Stimulated activated naive CD8-positive, alpha-beta T cell treated with anti-CD3 and anti-CD28 coated beads, Interleukin-15, amount 100 ng/mL, for 72 hours (primary cell): ENCODE measurements at regions not wholly inside any gene's neighbourhood (a gene's known extent, or its start where the extent isn't known, plus 50 kb on each side); places are given as distances from the start of the nearest gene placed in this dataset.

Experiments used
- ATAC-seq: fragments of 150-1000 bp; cut with Tn5 transposase; 2 replicates; pipeline ENCODE4 v1.10.0; 2021; ENCODE audit warnings: mild to moderate bottlenecking, moderate library complexity
- DNase-seq, 2 donors: peaks; one replicate each; pipeline ENCODE4 v3.0.0; 2021 to 2022
- H3K27ac Mint-ChIP-seq, 2 donors: one replicate each; pipeline ENCODE4 v1.8.0; 2022; ENCODE audit warnings: mild to moderate bottlenecking in 2 of 2, mixed read lengths in 2 of 2, moderate library complexity in 2 of 2
- H3K27me3 Mint-ChIP-seq: one replicate; pipeline ENCODE4 v1.8.0; 2022; ENCODE audit warnings: mixed read lengths
- H3K4me1 Mint-ChIP-seq: one replicate; pipeline ENCODE4 v1.8.0; 2022; ENCODE audit warnings: mild to moderate bottlenecking, mixed read lengths
- H3K4me3 Mint-ChIP-seq, 2 donors: one replicate each; pipeline ENCODE4 v1.8.0; 2022; ENCODE audit warnings: mild to moderate bottlenecking in 2 of 2, mixed read lengths in 2 of 2, moderate library complexity in 1 of 2
- H3K9me3 Mint-ChIP-seq, 2 donors: one replicate each; pipeline ENCODE4 v1.8.0; 2022; ENCODE audit warnings: mixed read lengths in 2 of 2

DNA sequence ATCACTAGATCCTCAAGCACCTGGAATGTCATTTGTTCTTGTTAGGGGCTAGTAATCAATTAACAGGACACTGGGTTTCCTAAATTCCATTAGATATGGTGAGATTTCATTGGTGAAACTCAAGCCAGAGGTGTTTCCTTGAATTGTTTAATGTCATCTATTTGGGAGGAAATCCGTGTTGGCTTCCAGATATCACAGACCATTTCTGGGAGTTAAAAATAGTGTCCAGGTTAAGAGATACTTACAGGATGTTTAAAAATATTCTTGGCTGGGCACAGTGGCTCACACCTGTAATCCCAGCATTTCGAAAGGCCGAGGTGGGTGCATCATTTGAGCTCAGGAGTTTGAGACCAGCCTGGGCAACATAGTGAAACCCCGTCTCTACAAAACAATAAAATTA is 688.3 kb upstream of the WWC1 start:
- no peak overlapping the region for H3K27ac Mint-ChIP-seq
- H3K4me3 Mint-ChIP-seq: no peak overlapping the region
- DNase-seq: no peak
- no peaks in the 10 kb centered on the region for H3K9me3 Mint-ChIP-seq
- H3K4me1 Mint-ChIP-seq: no peaks in the 10 kb centered on the region
- ATAC-seq: no peak
- H3K27me3 Mint-ChIP-seq: no peaks in the 10 kb centered on the region

DNA sequence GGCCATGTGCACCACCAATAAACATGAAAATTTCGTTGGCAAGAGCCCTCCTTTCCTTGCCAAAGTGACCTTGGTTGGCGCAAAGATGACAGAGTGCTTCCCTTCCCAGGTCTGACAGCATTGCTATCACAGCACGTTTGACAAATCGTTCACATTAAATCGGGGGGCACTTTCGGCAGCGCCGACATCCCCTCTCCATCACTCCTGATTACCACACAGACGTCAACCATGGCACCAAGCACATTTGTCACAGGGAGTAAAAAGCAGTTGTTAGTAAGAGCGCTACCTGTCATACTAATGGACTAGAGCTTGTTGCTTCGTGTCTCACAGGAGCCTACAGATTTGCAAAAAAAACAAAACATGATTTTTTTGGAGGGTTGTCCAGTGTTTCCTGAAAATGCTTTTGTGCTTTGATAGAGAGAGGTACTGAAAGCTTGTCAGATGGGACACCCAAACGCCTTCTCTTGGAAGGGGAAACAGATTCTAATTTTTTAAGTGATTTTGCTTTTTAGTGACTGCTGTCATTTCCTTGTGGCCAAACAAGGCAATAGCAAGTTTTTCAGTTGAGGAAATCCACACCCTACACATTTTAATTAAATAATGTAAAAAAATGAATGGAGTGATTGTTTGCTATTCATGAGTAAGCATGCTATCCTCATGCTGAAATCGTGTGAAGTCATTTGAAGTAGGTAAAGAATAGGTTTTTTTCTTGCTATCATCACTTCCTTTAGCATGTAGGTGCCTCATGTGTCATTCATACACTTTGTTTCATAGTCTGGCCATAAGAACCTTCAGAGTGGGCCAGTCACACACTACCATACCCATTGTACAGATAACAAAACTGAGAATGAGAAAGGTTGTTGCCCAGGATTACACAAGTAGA is 682.8 kb upstream of the WWC1 start:
- DNase-seq (no peak), ATAC-seq (no peak)
- H3K27me3 Mint-ChIP-seq: no peaks in the 10 kb centered on the region
- H3K27ac Mint-ChIP-seq: no peak overlapping the region
- peaks cover 0 to 6% of the 10 kb centered on the region in 2 donors for H3K9me3 Mint-ChIP-seq
- no peak overlapping the region for H3K4me3 Mint-ChIP-seq
- H3K4me1 Mint-ChIP-seq: no peaks in the 10 kb centered on the region

DNA sequence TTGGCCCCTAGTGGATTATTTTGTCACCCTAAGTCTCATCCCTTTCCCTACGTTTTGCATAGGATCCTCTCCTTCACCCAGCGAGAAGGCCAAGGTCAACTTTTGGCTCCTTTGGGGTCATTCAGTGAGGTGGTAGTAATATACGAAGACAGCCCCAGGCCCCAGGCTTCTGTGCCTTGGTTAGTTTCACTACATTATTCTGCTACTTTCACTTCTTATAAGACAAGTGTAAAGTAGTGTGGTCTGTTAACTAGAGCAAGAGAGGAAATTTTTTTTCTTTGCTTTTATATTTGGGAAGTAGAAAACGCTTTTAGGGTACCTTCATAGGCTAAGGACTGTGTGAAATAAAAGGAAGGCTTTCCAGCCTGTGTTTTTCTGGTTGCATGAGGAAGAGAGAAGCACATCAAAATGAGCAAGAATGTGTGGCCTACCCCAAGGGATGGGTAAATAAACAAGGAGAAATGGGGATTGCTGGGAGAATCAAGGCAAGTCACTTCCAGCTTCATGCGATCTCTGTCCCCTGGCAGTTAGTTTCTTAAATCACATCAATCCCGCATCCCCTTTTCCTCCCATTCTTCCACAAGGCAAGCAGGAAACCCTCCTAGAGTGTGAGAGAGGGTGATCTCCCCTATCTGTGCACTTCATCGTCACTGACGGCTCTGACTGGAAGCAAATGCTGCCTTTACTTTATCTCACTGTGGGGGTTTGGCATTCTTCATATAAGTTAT is 677.0 kb upstream of the WWC1 start:
- no peaks in the 10 kb centered on the region for H3K4me1 Mint-ChIP-seq
- DNase-seq (no peak), ATAC-seq (no peak)
- peaks cover 0 to 13% of the 10 kb centered on the region in 2 donors for H3K9me3 Mint-ChIP-seq
- H3K4me3 Mint-ChIP-seq: no peak overlapping the region
- no peak overlapping the region for H3K27ac Mint-ChIP-seq
- H3K27me3 Mint-ChIP-seq: no peaks in the 10 kb centered on the region

DNA sequence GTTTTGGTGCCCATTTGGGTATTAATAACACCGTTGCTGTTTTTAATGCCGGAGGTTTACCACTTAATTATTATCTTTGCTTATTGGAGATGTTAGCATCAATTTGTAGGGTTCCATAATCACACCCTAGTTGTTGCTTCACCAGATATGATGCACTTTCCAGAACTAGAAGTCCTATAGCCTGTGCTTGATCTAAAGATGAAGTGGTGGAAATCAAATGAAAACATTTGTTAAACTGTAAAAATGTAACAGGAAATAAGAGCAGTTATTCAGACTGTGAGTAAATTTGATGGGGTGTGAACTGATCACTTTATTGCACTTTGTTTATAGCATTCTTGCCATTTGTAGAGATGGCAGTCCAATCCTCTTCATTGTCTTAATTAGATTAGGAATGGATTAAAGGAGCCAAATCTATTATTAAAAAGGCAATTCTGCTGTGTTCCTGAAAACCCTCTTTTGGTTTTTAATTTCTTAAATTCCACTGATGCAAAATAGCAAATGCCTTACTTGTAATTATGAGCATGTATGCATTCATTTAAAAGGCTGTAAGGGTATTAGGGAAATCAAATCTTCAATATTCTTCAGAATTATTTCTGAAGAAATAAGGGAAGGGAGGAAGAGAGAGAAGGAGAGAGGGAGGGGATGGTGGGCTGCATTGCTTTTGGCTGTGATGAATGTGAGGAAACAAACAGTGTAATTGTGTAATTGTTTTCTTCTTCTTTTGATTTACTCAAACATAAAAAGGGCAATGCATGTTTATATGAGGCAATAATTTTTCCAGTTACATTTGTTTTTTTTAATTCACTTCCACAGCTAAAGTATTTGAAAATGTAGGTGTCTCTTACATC is 675.2 kb upstream of the WWC1 start:
- DNase-seq (no peak), ATAC-seq (no peak)
- peaks cover 0 to 9% of the 10 kb centered on the region in 2 donors for H3K9me3 Mint-ChIP-seq
- no peaks in the 10 kb centered on the region for H3K27me3 Mint-ChIP-seq
- no peak overlapping the region for H3K27ac Mint-ChIP-seq
- no peaks in the 10 kb centered on the region for H3K4me1 Mint-ChIP-seq
- H3K4me3 Mint-ChIP-seq: no peak overlapping the region

DNA sequence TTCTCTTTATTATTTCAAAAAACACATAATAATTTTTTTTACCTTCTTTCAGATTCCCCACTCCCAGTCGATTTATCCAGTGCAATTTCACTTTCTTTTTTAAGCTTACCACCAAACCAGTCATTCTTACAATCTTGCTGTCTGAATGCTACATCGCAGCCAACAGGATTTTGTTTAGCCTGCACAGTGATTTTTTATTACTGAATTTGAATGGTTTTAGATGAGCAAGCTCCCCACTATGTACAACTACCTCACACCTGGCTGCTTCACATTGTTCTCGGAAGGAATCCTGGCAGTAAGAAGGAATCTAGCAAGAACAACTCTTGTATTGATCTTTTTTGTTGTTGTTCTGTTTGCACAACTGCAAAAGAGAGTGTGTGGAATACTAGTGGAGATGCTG is 668.1 kb upstream of the WWC1 start:
- Mint-ChIP-seq H3K4me3 (no peak overlapping the region), H3K4me1 (no peaks in the 10 kb centered on the region), H3K9me3 (peaks cover 0 to 2% of the 10 kb centered on the region in 2 donors), H3K27ac (no peak overlapping the region), H3K27me3 (no peaks in the 10 kb centered on the region)
- no peak for DNase-seq
- no peak for ATAC-seq

DNA sequence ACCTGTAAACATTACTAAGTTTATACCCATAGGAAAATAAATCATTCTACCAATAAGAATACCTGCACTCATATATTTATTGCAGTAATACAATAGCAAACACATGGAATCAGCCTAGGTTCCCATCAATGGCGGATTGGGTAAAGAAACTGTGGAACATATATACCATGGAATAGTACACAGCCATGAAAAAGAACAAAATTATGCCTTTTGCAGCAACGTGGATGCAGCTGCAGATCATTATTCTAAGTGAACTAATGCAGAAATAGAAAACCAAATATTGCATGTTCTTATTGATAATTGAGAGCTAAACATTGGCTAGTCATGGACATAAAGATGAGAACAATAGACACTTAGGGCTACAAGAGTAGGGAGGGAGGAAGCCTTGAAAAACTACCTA is 667.4 kb upstream of the WWC1 start:
- Mint-ChIP-seq H3K4me1 (no peaks in the 10 kb centered on the region), H3K9me3 (no peaks in the 10 kb centered on the region), H3K4me3 (no peak overlapping the region), H3K27ac (no peak overlapping the region), H3K27me3 (no peaks in the 10 kb centered on the region)
- DNase-seq: no peak
- no peak for ATAC-seq

DNA sequence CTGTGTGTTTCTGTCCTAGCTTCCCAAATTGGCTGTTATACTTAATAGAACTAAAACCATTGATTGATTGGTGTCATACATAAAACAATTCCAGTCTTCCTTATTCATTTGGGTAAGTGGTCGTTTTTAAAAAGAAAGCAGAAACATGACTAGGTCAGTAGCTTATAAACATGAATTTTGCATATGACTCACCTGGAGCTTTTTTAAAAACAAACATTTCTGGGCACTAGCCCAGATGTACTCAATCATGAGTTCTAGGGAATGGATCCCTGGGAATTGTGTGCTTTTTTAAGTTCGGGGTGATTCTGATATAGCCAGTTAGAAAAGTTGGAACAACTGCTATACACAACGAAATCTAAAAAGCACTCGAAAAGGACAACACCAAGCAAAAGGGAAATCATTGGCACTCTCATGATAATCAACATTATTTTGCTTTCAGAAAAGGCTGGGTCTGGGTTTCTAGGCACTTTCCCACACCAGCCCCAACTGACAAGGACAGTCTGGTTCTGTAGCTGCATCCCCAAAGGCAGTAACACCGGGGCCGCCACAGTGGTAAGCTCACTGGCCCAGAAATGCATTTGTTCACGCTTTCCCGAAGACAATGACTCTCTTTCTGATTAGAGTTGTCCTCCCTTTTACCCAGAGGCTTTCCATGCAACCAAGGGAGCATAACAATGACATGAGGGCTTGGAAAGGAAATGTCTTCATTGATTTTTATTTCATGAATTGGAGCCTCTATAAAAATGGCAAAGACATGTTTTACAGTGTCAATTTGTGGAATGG is 664.9 kb upstream of the WWC1 start:
- no peak for ATAC-seq
- Mint-ChIP-seq H3K27me3 (no peaks in the 10 kb centered on the region), H3K4me1 (no peaks in the 10 kb centered on the region), H3K27ac (no peak overlapping the region), H3K4me3 (no peak overlapping the region), H3K9me3 (no peaks in the 10 kb centered on the region)
- DNase-seq: no peak

DNA sequence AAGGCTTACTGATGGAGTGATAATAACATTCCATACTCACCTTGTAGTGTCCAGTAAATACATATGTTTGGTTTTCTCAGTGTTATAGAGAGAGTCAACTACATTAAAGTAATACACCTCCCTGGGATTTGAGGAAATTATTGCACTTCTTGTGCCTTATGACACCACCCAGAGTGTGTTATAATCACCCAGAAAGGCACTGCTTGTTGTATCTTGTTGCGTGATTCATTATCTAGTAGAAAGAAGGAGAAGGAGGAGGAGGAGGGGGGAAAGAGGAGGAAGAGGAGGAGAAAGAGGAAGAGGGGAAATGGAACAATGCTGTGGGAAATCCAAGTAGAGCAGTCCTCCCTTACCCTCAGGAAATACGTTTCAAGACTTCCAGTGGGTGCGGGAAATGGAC is 661.8 kb upstream of the WWC1 start:
- Mint-ChIP-seq H3K27ac (no peak overlapping the region), H3K9me3 (peaks cover 6 to 9% of the 10 kb centered on the region in 2 donors), H3K4me3 (no peak overlapping the region), H3K4me1 (no peaks in the 10 kb centered on the region), H3K27me3 (no peaks in the 10 kb centered on the region)
- DNase-seq (no peak), ATAC-seq (no peak)

DNA sequence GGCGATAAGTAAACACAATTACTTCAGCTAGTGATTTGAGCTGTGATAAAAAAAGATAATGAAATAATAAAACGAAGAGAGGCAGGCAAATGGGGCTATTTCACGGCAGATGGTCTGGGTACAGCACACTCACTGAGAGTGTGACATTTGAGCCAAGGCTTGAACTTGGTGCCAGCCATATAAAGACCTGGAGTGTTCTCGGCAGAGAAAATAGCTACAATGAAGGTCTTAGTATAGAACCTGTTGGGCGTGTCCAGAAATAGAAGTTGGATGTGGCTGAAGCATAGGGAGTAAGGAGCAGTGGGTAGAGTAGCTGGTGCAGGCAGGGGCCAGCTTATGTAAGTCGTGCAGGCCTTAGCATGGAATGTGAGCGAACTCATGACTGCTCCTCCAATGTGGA is 660.3 kb upstream of the WWC1 start:
- ATAC-seq (no peak), DNase-seq (no peak)
- Mint-ChIP-seq H3K27ac (no peak overlapping the region), H3K4me3 (no peak overlapping the region), H3K27me3 (no peaks in the 10 kb centered on the region), H3K4me1 (no peaks in the 10 kb centered on the region), H3K9me3 (peaks cover 6 to 9% of the 10 kb centered on the region in 2 donors)

DNA sequence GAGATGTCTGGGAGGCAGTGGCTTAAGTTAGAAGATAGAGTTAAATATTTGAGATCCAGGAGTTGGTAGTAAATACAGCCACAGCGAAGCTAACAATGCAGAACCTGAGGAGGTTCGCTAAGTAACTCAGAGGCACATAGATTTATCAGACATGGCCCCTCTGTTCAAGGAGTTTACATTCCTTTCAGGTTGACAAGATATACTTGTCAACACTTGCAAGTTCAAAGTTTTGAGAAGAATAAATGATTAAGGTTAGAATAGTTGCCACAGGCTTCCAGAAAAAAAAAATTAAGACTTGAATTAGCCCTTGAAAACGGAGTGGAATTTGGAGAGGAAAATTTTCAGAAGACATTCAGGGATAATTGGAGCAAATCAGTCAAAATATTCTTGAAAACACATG is 658.3 kb upstream of the WWC1 start:
- Mint-ChIP-seq H3K9me3 (peaks cover 6 to 9% of the 10 kb centered on the region in 2 donors), H3K4me3 (no peak overlapping the region), H3K4me1 (no peaks in the 10 kb centered on the region), H3K27me3 (no peaks in the 10 kb centered on the region), H3K27ac (no peak overlapping the region)
- ATAC-seq (no peak), DNase-seq (no peak)

DNA sequence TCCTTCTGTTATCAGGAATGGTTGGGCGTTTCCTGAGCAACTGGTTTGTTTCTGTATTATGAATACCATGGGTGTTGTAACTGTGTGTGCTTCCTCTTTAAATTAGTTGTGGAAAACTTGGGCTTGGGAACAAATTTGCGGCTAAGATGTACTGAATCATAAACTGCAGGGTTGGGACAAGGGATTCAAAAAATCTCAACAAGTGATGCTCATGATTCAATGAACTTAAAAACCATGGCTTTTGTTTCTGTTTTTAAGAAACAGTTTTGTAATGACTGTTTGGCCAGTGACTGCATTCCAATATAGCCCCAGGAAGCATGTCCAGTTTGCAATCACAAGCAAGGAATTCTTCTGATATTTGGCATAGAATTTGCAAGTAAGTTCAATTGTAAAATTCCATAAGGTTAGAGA is 657.5 kb upstream of the WWC1 start:
- no peak overlapping the region for H3K27ac Mint-ChIP-seq
- H3K4me1 Mint-ChIP-seq: no peaks in the 10 kb centered on the region

DNA sequence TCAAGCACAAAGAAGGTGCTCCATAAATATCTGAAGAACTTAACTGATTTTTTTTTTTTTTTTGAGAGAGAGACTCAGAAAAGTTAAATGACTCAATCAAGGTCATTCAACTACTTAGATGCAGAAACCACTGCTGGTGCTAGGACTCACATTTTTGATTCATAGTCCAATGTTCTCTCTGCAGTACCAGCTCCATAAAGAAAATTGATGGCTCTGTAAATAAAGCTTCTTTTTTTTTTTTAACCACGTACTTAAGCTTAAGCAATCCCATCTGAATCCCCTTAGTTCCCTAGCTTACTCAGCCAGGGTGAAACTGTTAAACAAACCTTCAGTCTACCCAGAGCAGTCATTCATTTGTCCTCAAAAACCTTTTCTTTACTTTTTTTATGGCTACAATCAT is 657.0 kb upstream of the WWC1 start:
- no peak for ATAC-seq
- no peak overlapping the region for H3K4me3 Mint-ChIP-seq
- no peaks in the 10 kb centered on the region for H3K4me1 Mint-ChIP-seq
- H3K9me3 Mint-ChIP-seq: peaks cover 6 to 9% of the 10 kb centered on the region in 2 donors
- H3K27ac Mint-ChIP-seq: no peak overlapping the region
- no peaks in the 10 kb centered on the region for H3K27me3 Mint-ChIP-seq
- no peak for DNase-seq

More for the DNA sequence above, 657.5 kb upstream of the WWC1 start:
- no peak overlapping the region for H3K4me3 Mint-ChIP-seq
- DNase-seq (no peak), ATAC-seq (no peak)
- peaks cover 6 to 9% of the 10 kb centered on the region in 2 donors for H3K9me3 Mint-ChIP-seq
- no peaks in the 10 kb centered on the region for H3K27me3 Mint-ChIP-seq

DNA sequence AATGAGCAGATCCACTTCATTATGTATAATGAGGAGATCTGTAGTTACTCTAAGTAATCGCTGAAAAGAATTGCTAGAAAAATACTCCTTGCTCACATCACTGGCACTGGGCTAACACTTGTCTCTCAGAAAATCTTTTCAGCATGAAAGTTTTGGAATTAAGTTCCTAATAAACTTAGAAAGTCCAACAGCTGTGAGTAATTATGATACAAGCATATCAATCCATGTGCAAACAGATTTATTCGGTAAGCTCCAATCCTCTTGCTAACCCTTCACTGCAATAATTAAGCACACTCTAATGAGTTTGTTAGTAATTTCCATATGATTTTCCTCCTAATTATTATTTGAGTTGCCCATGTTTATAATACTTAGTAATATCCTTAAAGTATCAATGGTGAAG is 652.6 kb upstream of the WWC1 start:
- Mint-ChIP-seq H3K27ac (no peak overlapping the region), H3K27me3 (no peaks in the 10 kb centered on the region)
- no peak for ATAC-seq

DNA sequence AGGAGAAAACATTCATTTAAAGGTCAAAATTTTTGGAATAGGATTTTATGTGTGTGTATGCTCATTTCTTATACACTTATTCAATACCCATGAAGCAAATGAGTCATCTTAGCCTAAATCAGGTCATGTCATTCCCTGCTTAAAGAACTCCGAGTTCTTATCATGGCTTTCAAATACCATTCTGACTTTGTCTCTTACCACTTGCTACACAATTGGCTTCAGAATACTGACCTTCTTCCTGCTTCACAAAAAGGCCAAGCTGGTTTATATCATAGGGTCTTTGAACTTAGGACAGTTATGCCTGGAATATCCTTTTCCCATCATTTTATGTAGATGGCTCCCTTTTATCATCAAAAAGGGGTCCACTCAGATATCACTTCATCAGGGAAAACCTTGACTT is 652.2 kb upstream of the WWC1 start:
- H3K4me3 Mint-ChIP-seq: no peak overlapping the region
- H3K27me3 Mint-ChIP-seq: no peaks in the 10 kb centered on the region
- H3K4me1 Mint-ChIP-seq: no peaks in the 10 kb centered on the region
- H3K9me3 Mint-ChIP-seq: no peaks in the 10 kb centered on the region
- H3K27ac Mint-ChIP-seq: no peak overlapping the region
- ATAC-seq (no peak), DNase-seq (no peak)

More for the DNA sequence above, 652.6 kb upstream of the WWC1 start:
- Mint-ChIP-seq H3K4me3 (no peak overlapping the region), H3K9me3 (no peaks in the 10 kb centered on the region), H3K4me1 (no peaks in the 10 kb centered on the region)
- no peak for DNase-seq

DNA sequence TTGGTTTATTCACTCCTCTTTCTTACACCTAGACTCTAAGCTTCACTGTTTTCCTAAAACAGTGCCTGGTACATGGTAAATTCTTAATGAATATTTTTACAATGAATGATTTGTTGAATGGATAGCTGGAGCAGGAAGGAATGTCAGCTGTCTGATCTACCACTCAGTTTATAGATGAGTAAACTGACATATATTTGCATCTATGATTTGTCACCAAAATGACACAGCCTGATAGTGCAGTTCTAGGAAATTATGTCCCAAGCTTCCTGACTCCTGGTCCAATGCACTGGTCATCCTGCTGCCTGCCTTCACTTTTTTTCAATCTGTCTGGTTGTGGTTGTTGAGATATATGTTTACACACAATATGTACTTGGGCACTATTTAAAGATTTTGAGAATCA is 651.7 kb upstream of the WWC1 start:
- H3K27ac Mint-ChIP-seq: no peak overlapping the region
- H3K9me3 Mint-ChIP-seq: no peaks in the 10 kb centered on the region
- H3K4me3 Mint-ChIP-seq: no peak overlapping the region
- no peaks in the 10 kb centered on the region for H3K4me1 Mint-ChIP-seq
- ATAC-seq (no peak), DNase-seq (no peak)
- H3K27me3 Mint-ChIP-seq: no peaks in the 10 kb centered on the region
